D341Med (cell line): ENCODE measurements at regions not wholly inside any gene's neighbourhood (a gene's known extent, or its start where the extent isn't known, plus 50 kb on each side); places are given as distances from the start of the nearest gene placed in this dataset.
"Not testable (repeated sequence)": the region's sequence is repeated elsewhere in the genome, so short reads cannot be mapped to it uniquely, and the experiment has no call there.

Source experiments
- DNase-seq: peaks from one replicate; pipeline ENCODE4 v3.0.0; 2012; ENCODE audit warnings: low spot score

- no peak for DNase-seq
Observed at GRCh38 chr4:20124317-20125026, 127.2 kb upstream of the SLIT2 start.

GRCh38 chr4:20122198-20122988 lies 129.3 kb upstream of the SLIT2 start:
- DNase-seq: no peak

GRCh38 chr4:20119141-20119540 lies 132.6 kb upstream of the SLIT2 start:
- DNase-seq: no peak

- no peak for DNase-seq
Observed at GRCh38 chr4:20109391-20109790, 142.3 kb upstream of the SLIT2 start.

- no peak for DNase-seq
Observed at GRCh38 chr4:20106921-20107320, 144.8 kb upstream of the SLIT2 start.

- no peak for DNase-seq
Observed at GRCh38 chr4:20101831-20102230, 149.9 kb upstream of the SLIT2 start.

- DNase-seq: no peak
Observed at GRCh38 chr4:20096911-20097310, 154.8 kb upstream of the SLIT2 start.

- no peak for DNase-seq
Observed at GRCh38 chr4:20095805-20096541, 155.7 kb upstream of the SLIT2 start.

- no peak for DNase-seq
Observed at GRCh38 chr4:20091781-20092180, 159.9 kb upstream of the SLIT2 start.

GRCh38 chr4:20087522-20087911 lies 164.2 kb upstream of the SLIT2 start:
- DNase-seq: no peak

GRCh38 chr4:20086799-20087521 lies 164.7 kb upstream of the SLIT2 start:
- DNase-seq: no peak

GRCh38 chr4:20086067-20086798 lies 165.5 kb upstream of the SLIT2 start:
- no peak for DNase-seq

- no peak for DNase-seq
Observed at GRCh38 chr4:20085653-20086052, 166.1 kb upstream of the SLIT2 start.

- no peak for DNase-seq
Observed at GRCh38 chr4:20085156-20085555, 166.5 kb upstream of the SLIT2 start.

- no peak for DNase-seq
Observed at GRCh38 chr4:20084488-20084887, 167.2 kb upstream of the SLIT2 start.

GRCh38 chr4:20078644-20079043 lies 173.1 kb upstream of the SLIT2 start:
- no peak for DNase-seq

- DNase-seq: no peak
Observed at GRCh38 chr4:20075248-20075871, 176.3 kb upstream of the SLIT2 start.

- DNase-seq: no peak
Observed at GRCh38 chr4:20074450-20074849, 177.3 kb upstream of the SLIT2 start.

GRCh38 chr4:20065952-20066351 lies 185.8 kb upstream of the SLIT2 start:
- DNase-seq: no peak

- DNase-seq: not testable (repeated sequence)
Observed at GRCh38 chr4:20062857-20063256, 188.8 kb upstream of the SLIT2 start.

GRCh38 chr4:20062054-20062453 lies 189.7 kb upstream of the SLIT2 start:
- no peak for DNase-seq
